Right ventricle myocardium superior (tissue), 1 donor: ENCODE measurements at regions not wholly inside any gene's neighbourhood (a gene's known extent, or its start where the extent isn't known, plus 50 kb on each side); places are given as distances from the start of the nearest gene placed in this dataset.

Experiments used
- ATAC-seq: fragments of 200-7000 bp; cut with Tn5 transposase; one replicate; pipeline ENCODE4 v1.9.1; 2020; ENCODE audit warnings: mild to moderate bottlenecking; ENCODE audit not compliant: poor library complexity
- DNase-seq: peaks from one replicate; pipeline ENCODE4 v3.0.0-alpha.2; 2020
- intact Hi-C: fragments of 100-400 bp; cut with DNase I; formaldehyde crosslinking; loops from one replicate; pipeline ENCODE4 v1.11.2; 2022
- donor health status: DM: no; HTN: yes; CAD: no; lungs with severe emphysema.

- intact Hi-C loops: no loop called here
- ATAC-seq: no peak
- no peak for DNase-seq
Observed at GRCh38 chr1:60421965-60422364, 348.4 kb upstream of the C1orf87 start.

- intact Hi-C loops: no loop called here
- DNase-seq (no peak), ATAC-seq (no peak)
Observed at GRCh38 chr1:60419023-60419422, 345.5 kb upstream of the C1orf87 start.

GRCh38 chr1:60415696-60416095 is 342.1 kb upstream of the C1orf87 start:
- DNase-seq: no peak
- ATAC-seq: no peak

DNA sequence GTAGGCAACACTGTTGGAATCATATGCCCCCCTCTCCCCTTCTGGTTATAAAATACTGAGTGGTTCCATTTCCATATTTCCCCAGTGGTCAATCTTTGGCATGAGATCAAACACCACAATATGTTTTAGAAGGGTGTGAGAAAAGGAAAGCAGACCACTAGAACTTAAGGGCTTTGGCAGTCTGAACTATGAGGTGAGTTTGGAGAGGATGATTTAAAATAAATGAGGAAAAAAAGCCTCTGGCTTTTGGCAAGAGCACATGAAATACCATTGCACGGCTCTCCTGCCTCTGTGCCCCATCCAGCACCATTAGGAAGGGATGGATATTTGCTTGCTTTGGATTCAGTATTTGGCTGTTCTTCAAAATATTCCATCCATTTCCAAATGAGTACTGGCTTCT is 339.5 kb upstream of the C1orf87 start:
- no peak for DNase-seq
- intact Hi-C loops: no loop called here
- no peak for ATAC-seq

More at GRCh38 chr1:60415696-60416095, 342.1 kb upstream of the C1orf87 start:
- intact Hi-C loops: no loop called here

DNA sequence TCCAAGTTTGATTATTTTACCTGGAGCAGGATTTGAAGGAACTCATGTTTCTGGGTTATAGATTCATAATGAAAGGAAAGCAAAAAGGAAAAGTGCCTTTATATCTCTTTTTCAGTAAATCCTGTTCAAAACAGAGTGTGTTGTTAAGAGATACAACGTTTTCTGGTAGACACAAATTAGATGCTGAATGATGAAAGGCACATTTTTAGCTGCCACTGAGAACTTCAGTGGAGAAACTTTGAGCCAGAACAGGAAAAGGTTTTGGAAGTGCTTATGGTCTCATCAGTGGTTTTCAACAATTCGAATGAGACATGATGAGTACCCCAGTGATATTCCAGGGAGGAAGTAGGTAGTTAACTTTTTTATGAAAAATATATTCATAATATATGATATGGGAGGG is 338.0 kb upstream of the C1orf87 start:
- intact Hi-C loops: no loop called here
- DNase-seq: no peak
- no peak for ATAC-seq

DNA sequence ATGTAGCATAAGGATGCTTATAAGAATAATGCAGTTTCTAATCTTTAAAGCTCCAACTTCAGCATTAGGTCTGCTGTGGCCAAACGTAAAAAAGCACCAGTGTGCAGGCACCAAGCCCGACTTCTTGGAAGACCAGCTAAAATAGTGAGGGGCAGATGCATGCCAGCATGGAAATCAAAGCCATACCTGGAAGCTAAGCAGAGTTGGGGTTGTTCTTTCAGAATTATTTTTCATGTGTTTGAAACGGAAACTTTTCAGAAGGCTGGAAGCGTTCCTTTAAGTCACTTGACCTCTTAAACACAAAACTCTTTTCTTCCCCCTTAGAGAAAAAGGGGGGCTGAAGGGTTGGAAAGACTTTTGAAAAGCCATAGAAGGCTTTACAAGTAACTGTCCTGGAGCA is 329.2 kb upstream of the C1orf87 start:
- no peak for ATAC-seq
- intact Hi-C loops: no loop called here
- DNase-seq: no peak

DNA sequence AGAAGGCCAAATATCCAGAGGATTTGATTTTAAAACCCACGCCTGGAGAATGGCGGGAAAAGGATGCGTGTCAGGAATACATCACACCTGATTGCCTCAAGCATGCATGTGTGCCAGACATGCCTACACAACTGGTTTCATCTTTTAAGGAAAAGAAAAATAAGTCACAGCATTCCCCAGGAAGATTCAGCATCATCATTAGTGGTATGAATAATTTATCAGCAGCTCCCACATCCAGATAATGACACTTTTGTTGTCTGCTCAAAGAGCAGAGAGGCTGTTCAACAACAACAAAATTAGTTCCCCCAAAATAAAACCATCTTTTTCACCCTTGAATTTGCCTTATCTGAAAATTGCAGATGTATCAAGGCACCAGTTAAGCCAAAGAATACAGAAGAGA is 328.6 kb upstream of the C1orf87 start:
- intact Hi-C loops: no loop called here
- ATAC-seq (no peak), DNase-seq (no peak)

DNA sequence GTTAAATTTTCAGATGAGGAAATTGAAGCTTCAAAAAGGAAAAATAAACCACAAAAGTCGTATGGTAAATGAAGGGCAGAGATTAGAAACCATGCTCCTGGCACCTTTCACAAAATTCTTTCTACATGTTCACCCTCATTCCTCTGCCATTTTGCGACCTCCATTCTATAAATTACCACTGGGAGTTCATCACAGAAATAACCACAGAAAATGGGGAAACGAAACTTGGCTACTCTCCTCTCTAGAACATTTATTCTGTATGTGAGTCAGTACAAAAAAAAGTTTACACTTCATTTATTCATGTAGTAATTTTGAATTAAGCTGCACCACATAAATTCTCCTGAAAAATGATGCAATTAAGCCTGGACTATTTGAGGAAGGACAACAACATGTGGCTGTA is 320.9 kb upstream of the C1orf87 start:
- DNase-seq (no peak), ATAC-seq (no peak)
- intact Hi-C loops: no loop called here

DNA sequence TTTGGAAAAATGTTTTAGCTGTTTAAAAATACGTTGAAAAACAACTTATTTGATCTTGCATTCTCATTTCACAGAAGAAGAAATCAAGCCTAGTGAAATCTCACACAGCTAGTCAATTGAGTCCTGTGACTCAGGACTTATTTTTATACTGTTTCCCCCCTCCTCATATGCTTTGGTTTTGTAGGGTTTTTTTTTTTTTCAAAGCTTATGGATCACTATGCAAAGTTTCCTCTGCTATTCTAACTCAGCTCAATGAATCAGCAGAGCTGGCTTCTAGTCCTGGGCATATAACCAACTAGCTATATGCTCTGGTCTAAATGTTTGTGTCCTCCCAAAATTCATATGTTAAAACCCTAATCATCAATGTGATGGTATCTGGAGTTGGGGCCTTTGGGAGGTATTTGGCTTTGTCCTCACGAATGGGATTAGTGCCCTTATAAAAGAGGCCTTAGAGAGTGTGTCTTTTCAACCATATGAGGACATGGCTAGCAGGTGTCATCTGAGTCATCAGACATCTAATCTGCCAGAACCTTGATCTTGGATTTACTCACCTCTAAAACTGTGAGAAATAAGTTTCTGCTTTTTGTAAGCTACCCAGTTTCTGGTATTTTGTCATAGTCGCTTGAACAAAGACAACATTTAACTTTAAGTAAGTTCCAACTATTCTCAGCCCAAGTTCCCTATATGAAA is 317.2 kb upstream of the C1orf87 start:
- ATAC-seq (no peak), DNase-seq (no peak)
- intact Hi-C loops: no loop called here

- intact Hi-C loops: no loop called here
- no peak for DNase-seq
- no peak for ATAC-seq
Observed at GRCh38 chr1:60388092-60388987, 314.8 kb upstream of the C1orf87 start.

DNA sequence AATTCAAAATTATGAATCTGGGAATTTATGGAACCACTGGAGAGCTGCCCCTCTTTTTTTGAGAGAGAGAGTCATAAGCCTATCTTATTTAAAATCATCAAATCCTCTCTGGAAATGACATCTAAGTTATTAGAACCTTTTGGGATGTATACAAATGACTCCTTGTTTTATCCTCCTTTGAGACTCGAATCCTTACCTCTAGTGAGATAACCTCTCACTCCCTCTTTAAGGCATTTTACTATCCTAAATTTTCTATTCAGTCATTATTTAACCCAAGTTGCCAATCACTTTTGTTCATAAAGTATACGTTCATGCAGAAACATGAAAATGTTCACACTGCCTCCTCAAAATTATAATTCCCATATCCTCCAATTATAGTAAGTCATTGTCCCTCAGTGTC is 313.6 kb upstream of the C1orf87 start:
- ATAC-seq (no peak), DNase-seq (no peak)
- intact Hi-C loops: no loop called here

DNA sequence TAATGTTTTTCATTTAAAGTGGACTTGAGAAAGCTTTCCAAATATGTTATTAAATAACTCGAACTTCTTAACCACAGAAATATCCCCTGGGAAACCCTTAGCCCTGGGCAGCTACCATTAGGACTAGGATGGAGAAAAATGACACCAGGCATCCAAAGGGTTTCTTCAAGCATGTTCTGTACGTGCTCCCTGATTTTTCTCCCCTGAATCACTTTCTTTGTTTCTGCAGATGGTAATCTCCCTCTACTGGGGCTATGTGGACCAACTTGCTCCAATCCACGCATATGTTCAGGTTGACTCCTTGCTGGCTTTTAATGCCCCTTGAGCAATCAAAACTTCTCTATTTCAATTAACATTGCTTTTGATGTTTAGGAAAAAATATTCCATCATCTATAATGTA is 312.7 kb upstream of the C1orf87 start:
- intact Hi-C loops: no loop called here
- ATAC-seq (no peak), DNase-seq (no peak)

DNA sequence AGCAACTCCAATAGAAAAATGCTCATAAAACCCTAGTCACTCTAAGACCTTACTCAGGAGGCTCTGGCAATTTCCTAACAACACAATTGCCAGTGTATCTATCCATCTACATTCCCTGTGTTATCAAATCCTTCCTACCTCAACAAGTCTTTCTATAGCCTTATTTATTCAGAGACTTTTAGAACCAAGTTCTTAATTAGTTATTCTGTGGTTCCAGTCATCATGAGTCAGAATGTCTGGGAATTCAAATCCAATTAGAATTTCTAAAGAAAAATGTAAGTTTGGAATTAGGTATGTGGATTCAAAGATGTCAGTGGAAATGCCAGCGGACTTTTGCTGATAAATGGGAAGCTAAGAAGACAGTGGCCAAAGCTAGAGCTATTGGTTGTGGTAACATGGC is 302.6 kb upstream of the C1orf87 start:
- DNase-seq (no peak), ATAC-seq (no peak)
- intact Hi-C loops: no loop called here

DNA sequence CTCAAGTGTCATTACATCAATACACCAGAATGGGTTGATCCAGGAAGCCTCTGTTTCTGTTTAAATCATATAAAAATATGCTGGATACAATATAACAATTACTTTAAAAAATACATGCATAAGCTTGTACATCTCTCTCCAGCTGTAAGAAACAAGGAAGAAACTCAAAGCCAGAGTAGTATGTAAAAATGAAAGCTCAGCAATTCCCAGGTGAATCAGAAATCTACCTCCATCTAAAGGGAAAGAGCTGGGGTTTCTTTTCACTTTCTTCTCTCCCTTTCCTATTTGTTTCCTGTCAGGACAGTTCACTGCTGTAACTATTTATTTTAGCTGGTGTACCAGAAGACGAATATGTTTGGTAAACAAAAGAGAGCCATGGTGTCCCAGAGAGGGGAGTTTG is 301.0 kb upstream of the C1orf87 start:
- DNase-seq: no peak
- no peak for ATAC-seq
- intact Hi-C loops: no loop called here

- intact Hi-C loops: no loop called here
- no peak for DNase-seq
- ATAC-seq: no peak
Observed at GRCh38 chr1:60367532-60367931, 294.0 kb upstream of the C1orf87 start.

GRCh38 chr1:60359431-60359830 is 285.9 kb upstream of the C1orf87 start:
- intact Hi-C loops: no loop called here
- ATAC-seq: no peak

DNA sequence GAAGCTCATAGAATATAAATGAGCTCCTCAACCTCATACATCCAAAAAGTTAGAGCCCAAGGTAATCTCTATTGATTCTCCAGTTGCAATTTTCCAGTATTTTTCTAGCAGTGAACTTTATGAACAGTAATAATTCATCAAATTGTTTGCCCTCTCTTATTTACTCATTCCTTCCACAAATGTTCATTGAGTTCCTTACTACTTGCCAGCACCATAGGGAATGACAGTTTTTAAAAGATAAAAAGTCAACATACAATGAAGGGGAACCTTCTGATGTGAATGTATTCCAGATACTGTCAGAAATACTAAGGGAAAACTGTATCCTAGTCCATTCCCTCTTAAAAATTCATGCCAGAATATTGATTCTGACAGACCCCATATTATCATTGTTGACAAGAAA is 277.0 kb upstream of the C1orf87 start:
- ATAC-seq (no peak), DNase-seq (no peak)
- intact Hi-C loops: no loop called here

More at GRCh38 chr1:60359431-60359830, 285.9 kb upstream of the C1orf87 start:
- DNase-seq: no peak

GRCh38 chr1:60348884-60349283 is 275.3 kb upstream of the C1orf87 start:
- intact Hi-C loops: no loop called here
- no peak for ATAC-seq
- DNase-seq: no peak

GRCh38 chr1:60345621-60346020 is 272.1 kb upstream of the C1orf87 start:
- intact Hi-C loops: no loop called here
- ATAC-seq (no peak), DNase-seq (no peak)

DNA sequence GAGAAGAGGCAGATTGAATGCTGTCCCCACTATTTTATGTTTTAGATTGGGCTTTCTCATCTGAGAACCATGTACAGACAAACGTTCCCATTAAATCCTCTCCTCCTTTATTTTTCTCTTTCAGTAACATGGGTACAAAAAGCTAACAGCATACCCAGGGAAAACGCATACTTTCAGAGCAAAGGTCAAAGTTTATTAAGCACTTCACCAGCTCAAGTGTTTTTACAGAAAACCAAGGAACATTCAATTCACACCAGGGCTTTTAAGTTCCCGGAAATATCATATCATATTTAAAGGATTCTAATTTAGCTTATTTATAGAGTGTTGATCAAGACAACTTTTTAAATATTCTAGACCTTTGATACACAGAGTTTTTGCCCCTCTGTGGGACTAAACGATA is 271.5 kb upstream of the C1orf87 start:
- intact Hi-C loops: no loop called here
- ATAC-seq (no peak), DNase-seq (no peak)
